ENCODE measurements at regions not wholly inside any gene's neighbourhood (a gene's known extent, or its start where the extent isn't known, plus 50 kb on each side); places are given as distances from the start of the nearest gene placed in this dataset.

DNA sequence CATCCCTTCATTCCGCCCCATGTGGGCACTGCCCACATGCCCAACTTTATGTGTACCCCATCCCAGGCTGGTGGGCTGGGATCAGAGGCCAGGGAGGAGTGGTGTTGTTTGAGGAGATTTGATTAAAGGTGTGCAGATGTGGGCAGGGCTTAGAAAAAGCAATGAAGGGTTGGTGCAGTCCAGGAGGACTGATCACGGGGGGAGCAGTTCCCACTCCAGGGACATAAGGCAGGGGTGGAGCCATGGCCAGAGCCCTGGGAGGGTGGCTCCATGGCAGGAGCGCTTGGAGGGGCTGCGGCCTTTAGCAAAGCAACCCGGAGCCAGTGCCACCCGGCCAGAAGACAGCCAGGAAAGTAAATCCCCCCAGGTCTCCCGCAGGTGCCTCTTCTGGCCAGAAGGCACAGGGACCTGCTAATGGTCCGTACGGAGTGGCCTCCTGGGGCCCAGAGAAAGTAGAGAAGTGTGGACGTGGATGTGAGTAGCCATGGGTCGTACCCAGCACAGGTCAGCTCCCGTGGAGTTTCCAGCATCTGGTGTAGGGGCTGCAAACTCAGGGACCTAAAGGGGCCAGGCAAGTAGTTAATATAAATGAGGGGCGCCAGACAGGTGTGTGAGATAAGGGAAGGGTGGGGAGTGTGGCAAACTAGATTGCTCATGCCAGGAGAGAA is 62.1 kb upstream of the APCDD1L start:
- H3K27me3 ChIP-seq (ENCODE audit: insufficient read depth, low read length, poor library complexity) = no peaks in the 10 kb centered on the region
- ATAC-seq (ENCODE audit: insufficient read depth, low read depth) (no peak), DNase-seq (no peak)
- no peak overlapping the region for H2AFZ ChIP-seq (ENCODE audit: low read depth, low read length)
- no peak overlapping the region for H3K9ac ChIP-seq (ENCODE audit: low read depth, low read length)
- H3K4me2 ChIP-seq (ENCODE audit: insufficient read depth, low read length) = no peak overlapping the region
- H3K9me3 ChIP-seq (ENCODE audit: insufficient read depth, low read length, severe bottlenecking) = no peaks in the 10 kb centered on the region
- no peak overlapping the region for H3K4me3 ChIP-seq (ENCODE audit: low read depth in 1 of 2, low read length in 2 of 2)
- H3K79me2 ChIP-seq (ENCODE audit: insufficient read depth, low read length) = no peaks in the 10 kb centered on the region
- H4K20me1 ChIP-seq (ENCODE audit: insufficient read depth, low read length) = no peaks in the 10 kb centered on the region
- H3K27ac ChIP-seq (ENCODE audit: low read length) = no peak overlapping the region
- no peak for TF ChIP-seq EZH2 (IDR thresholded peaks at IDR 0.05; ENCODE audit: borderline replicate concordance, low read depth, low read length, severe bottlenecking)
- TF ChIP-seq, protein P1, sequence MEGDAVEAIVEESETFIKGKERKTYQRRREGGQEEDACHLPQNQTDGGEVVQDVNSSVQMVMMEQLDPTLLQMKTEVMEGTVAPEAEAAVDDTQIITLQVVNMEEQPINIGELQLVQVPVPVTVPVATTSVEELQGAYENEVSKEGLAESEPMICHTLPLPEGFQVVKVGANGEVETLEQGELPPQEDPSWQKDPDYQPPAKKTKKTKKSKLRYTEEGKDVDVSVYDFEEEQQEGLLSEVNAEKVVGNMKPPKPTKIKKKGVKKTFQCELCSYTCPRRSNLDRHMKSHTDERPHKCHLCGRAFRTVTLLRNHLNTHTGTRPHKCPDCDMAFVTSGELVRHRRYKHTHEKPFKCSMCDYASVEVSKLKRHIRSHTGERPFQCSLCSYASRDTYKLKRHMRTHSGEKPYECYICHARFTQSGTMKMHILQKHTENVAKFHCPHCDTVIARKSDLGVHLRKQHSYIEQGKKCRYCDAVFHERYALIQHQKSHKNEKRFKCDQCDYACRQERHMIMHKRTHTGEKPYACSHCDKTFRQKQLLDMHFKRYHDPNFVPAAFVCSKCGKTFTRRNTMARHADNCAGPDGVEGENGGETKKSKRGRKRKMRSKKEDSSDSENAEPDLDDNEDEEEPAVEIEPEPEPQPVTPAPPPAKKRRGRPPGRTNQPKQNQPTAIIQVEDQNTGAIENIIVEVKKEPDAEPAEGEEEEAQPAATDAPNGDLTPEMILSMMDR (IDR thresholded peaks at IDR 0.05; ENCODE audit: borderline replicate concordance, extremely low read depth, low read length, poor library complexity, severe bottlenecking) = no peak
- no peaks in the 10 kb centered on the region for H3K36me3 ChIP-seq (ENCODE audit: insufficient read depth, low read length)
- H3K4me1 ChIP-seq (ENCODE audit: insufficient read depth, low read length) = no peaks in the 10 kb centered on the region

DNA sequence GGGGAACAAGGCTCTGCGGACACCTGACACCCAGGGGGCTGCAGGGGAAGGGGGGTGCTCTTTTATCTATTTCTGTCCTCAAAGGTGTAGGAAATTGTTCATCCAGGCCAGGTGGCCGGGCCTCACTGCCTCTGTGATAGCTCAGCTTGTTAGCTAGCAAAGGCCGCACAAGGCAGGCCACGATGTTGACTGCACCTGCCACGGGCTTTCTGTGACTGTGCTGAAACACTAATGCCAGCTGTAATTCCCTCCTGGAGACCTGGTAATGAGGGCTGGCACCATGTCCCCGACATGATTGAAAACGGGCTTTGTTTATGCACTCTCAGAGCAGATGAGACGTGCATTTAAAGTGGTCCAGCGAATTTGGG is 61.4 kb upstream of the APCDD1L start:
- H3K4me3 ChIP-seq (ENCODE audit: low read depth in 1 of 2, low read length in 2 of 2) = no peak overlapping the region
- H3K27ac ChIP-seq (ENCODE audit: low read length) = no peak overlapping the region
- ATAC-seq (ENCODE audit: insufficient read depth, low read depth) (no peak), DNase-seq (no peak)
- no peaks in the 10 kb centered on the region for H3K36me3 ChIP-seq (ENCODE audit: insufficient read depth, low read length)
- no peak overlapping the region for H2AFZ ChIP-seq (ENCODE audit: low read depth, low read length)
- TF ChIP-seq, protein P1 (IDR thresholded peaks at IDR 0.05; ENCODE audit: borderline replicate concordance, extremely low read depth, low read length, poor library complexity, severe bottlenecking) = no peak
- TF ChIP-seq EZH2 (IDR thresholded peaks at IDR 0.05; ENCODE audit: borderline replicate concordance, low read depth, low read length, severe bottlenecking) = no peak
- H3K4me2 ChIP-seq (ENCODE audit: insufficient read depth, low read length) = no peak overlapping the region
- H3K4me1 ChIP-seq (ENCODE audit: insufficient read depth, low read length) = no peaks in the 10 kb centered on the region
- H3K27me3 ChIP-seq (ENCODE audit: insufficient read depth, low read length, poor library complexity) = no peaks in the 10 kb centered on the region
- no peak overlapping the region for H3K9ac ChIP-seq (ENCODE audit: low read depth, low read length)
- no peaks in the 10 kb centered on the region for H3K9me3 ChIP-seq (ENCODE audit: insufficient read depth, low read length, severe bottlenecking)
- no peaks in the 10 kb centered on the region for H4K20me1 ChIP-seq (ENCODE audit: insufficient read depth, low read length)
- H3K79me2 ChIP-seq (ENCODE audit: insufficient read depth, low read length) = no peaks in the 10 kb centered on the region

DNA sequence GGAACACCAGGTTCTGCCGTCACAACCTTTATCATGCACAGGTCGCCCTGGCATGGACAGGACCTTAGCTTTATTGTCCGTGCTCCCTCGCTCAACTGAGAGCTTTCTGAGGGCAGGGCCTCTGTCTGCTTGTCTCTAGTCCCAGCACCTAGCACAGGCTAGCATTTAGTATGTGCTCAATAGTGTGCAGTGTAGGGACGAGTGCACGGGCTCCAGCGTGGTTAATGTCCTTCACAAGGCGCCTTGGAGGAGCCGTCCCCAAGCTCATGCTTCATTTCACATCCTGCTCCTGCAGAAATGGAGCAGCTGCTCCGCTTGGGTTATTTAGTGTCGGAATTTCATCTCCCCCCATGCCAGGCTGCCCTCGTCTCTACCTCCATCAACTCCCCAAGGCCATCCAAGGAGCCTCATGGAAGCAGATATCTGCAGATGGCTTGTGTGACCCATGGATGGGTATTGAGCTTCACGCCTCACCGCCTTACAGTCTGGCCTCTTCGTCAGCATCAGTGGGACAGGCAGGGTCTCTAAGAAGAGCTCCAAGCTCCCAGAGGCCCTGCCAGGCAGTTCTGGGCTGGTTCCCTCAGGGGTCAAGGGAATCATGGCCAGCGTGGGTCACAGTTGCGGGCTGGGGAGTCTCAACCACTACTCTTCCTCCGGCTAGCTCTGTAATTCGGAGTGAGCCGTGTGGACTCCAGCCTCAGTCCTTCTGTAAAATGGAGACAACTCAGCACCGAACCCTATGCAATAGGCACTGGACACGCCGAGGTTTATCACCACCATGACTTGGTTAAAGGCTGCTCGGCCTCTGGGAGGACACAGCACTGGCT is 60.8 kb upstream of the APCDD1L start:
- H3K79me2 ChIP-seq (ENCODE audit: insufficient read depth, low read length) = no peaks in the 10 kb centered on the region
- no peaks in the 10 kb centered on the region for H4K20me1 ChIP-seq (ENCODE audit: insufficient read depth, low read length)
- TF ChIP-seq, protein P1 (IDR thresholded peaks at IDR 0.05; ENCODE audit: borderline replicate concordance, extremely low read depth, low read length, poor library complexity, severe bottlenecking) = no peak
- no peak for TF ChIP-seq EZH2 (IDR thresholded peaks at IDR 0.05; ENCODE audit: borderline replicate concordance, low read depth, low read length, severe bottlenecking)
- no peaks in the 10 kb centered on the region for H3K9me3 ChIP-seq (ENCODE audit: insufficient read depth, low read length, severe bottlenecking)
- H3K9ac ChIP-seq (ENCODE audit: low read depth, low read length) = no peak overlapping the region
- H3K27me3 ChIP-seq (ENCODE audit: insufficient read depth, low read length, poor library complexity) = no peaks in the 10 kb centered on the region
- no peak overlapping the region for H2AFZ ChIP-seq (ENCODE audit: low read depth, low read length)
- H3K27ac ChIP-seq (ENCODE audit: low read length) = no peak overlapping the region
- H3K4me3 ChIP-seq (ENCODE audit: low read depth in 1 of 2, low read length in 2 of 2) = no peak overlapping the region
- ATAC-seq (ENCODE audit: insufficient read depth, low read depth) (no peak), DNase-seq (no peak)
- H3K4me1 ChIP-seq (ENCODE audit: insufficient read depth, low read length) = no peaks in the 10 kb centered on the region
- no peaks in the 10 kb centered on the region for H3K36me3 ChIP-seq (ENCODE audit: insufficient read depth, low read length)
- no peak overlapping the region for H3K4me2 ChIP-seq (ENCODE audit: insufficient read depth, low read length)
